ENCODE measurements at regions not wholly inside any gene's neighbourhood (a gene's known extent, or its start where the extent isn't known, plus 50 kb on each side); places are given as distances from the start of the nearest gene placed in this dataset.

- no peak for DNase-seq
- no peaks in the 10 kb centered on the region for H3K9me3 Mint-ChIP-seq
These were observed 197.2 kb downstream of the GADD45G start for GRCh38 chr9:89801742-89802670.

GRCh38 chr9:89802781-89803355 is 198.1 kb downstream of the GADD45G start:
- DNase-seq: no peak
- no peaks in the 10 kb centered on the region for H3K9me3 Mint-ChIP-seq
- no peaks in the 10 kb centered on the region for H3K4me1 Mint-ChIP-seq
- peaks cover 22% of the 10 kb centered on the region for H3K27me3 Mint-ChIP-seq
- H3K27ac Mint-ChIP-seq: no peak overlapping the region
- CTCF ChIA-PET: interaction anchor here (0.6 to 1.4 kb wide), 2 partner anchors 14 to 21 kb away, joined by 3 to 5 read pairs; no protein-coding TSS in a partner anchor
- no peaks in the 10 kb centered on the region for H3K36me3 Mint-ChIP-seq (ENCODE audit: low read depth)
- POLR2A ChIA-PET: no interaction called here
- no peak overlapping the region for H3K4me3 Mint-ChIP-seq

More at GRCh38 chr9:89801742-89802670, 197.2 kb downstream of the GADD45G start:
- Mint-ChIP-seq H3K27me3 (peaks cover 22% of the 10 kb centered on the region), H3K4me3 (no peak overlapping the region), H3K27ac (no peak overlapping the region), H3K4me1 (no peaks in the 10 kb centered on the region), H3K36me3 (ENCODE audit: low read depth) (no peaks in the 10 kb centered on the region)
- ChIA-PET CTCF (interaction anchor here (0.6 to 1.4 kb wide), 3 partner anchors 13 to 201 kb away, joined by 3 to 5 read pairs (median 3); no protein-coding TSS in a partner anchor), POLR2A (no interaction called here)

GRCh38 chr9:89803403-89803802 is 198.6 kb downstream of the GADD45G start:
- CTCF ChIA-PET: no interaction called here
- no peak for DNase-seq
- Mint-ChIP-seq H3K4me3 (no peak overlapping the region), H3K36me3 (ENCODE audit: low read depth) (no peaks in the 10 kb centered on the region), H3K4me1 (no peaks in the 10 kb centered on the region), H3K9me3 (no peaks in the 10 kb centered on the region), H3K27me3 (peaks cover 22% of the 10 kb centered on the region), H3K27ac (no peak overlapping the region)
- POLR2A ChIA-PET: no interaction called here

GRCh38 chr9:89804766-89805531 is 200.1 kb downstream of the GADD45G start:
- ChIA-PET CTCF (interaction anchor here (1.0 kb wide), 1 partner anchor 23 kb away, joined by 3 read pairs; no protein-coding TSS in a partner anchor), POLR2A (no interaction called here)

GRCh38 chr9:89805571-89806292 is 200.9 kb downstream of the GADD45G start:
- Mint-ChIP-seq H3K9me3 (no peaks in the 10 kb centered on the region), H3K27me3 (peaks cover 22% of the 10 kb centered on the region), H3K36me3 (ENCODE audit: low read depth) (no peaks in the 10 kb centered on the region), H3K4me3 (no peak overlapping the region), H3K27ac (no peak overlapping the region), H3K4me1 (no peaks in the 10 kb centered on the region)
- no peak for DNase-seq
- POLR2A ChIA-PET: no interaction called here
- CTCF ChIA-PET: interaction anchor here (1.0 kb wide), 1 partner anchor 24 kb away, joined by 3 read pairs; no protein-coding TSS in a partner anchor

More at GRCh38 chr9:89804766-89805531, 200.1 kb downstream of the GADD45G start:
- Mint-ChIP-seq H3K4me3 (no peak overlapping the region), H3K27me3 (peaks cover 22% of the 10 kb centered on the region), H3K4me1 (no peaks in the 10 kb centered on the region), H3K27ac (no peak overlapping the region), H3K9me3 (no peaks in the 10 kb centered on the region), H3K36me3 (ENCODE audit: low read depth) (no peaks in the 10 kb centered on the region)
- DNase-seq: no peak

GRCh38 chr9:89806371-89807100 is 201.7 kb downstream of the GADD45G start:
- Mint-ChIP-seq H3K4me3 (no peak overlapping the region), H3K27ac (no peak overlapping the region), H3K27me3 (peaks cover 18% of the 10 kb centered on the region), H3K36me3 (ENCODE audit: low read depth) (no peaks in the 10 kb centered on the region), H3K9me3 (no peaks in the 10 kb centered on the region), H3K4me1 (no peaks in the 10 kb centered on the region)
- CTCF ChIA-PET: no interaction called here
- DNase-seq: no peak
- POLR2A ChIA-PET: no interaction called here

- no peak overlapping the region for H3K27ac Mint-ChIP-seq
- CTCF ChIA-PET: no interaction called here
- H3K36me3 Mint-ChIP-seq (ENCODE audit: low read depth): no peaks in the 10 kb centered on the region
These were observed 202.2 kb downstream of the GADD45G start for GRCh38 chr9:89807101-89807395.

GRCh38 chr9:89807682-89808075 is 202.9 kb downstream of the GADD45G start:
- Mint-ChIP-seq H3K27me3 (peaks cover 15% of the 10 kb centered on the region), H3K4me1 (no peaks in the 10 kb centered on the region), H3K27ac (no peak overlapping the region), H3K4me3 (no peak overlapping the region), H3K36me3 (ENCODE audit: low read depth) (no peaks in the 10 kb centered on the region), H3K9me3 (no peaks in the 10 kb centered on the region)
- CTCF ChIA-PET: interaction anchor here (2.0 kb wide), 1 partner anchor 20 kb away, joined by 4 read pairs; no protein-coding TSS in a partner anchor
- DNase-seq: no peak
- POLR2A ChIA-PET: no interaction called here

More at GRCh38 chr9:89807101-89807395, 202.2 kb downstream of the GADD45G start:
- POLR2A ChIA-PET: no interaction called here
- DNase-seq: no peak
- Mint-ChIP-seq H3K9me3 (no peaks in the 10 kb centered on the region), H3K4me3 (no peak overlapping the region), H3K4me1 (no peaks in the 10 kb centered on the region), H3K27me3 (peaks cover 15% of the 10 kb centered on the region)

GRCh38 chr9:89808076-89808755 is 203.4 kb downstream of the GADD45G start:
- no peaks in the 10 kb centered on the region for H3K9me3 Mint-ChIP-seq
- H3K4me1 Mint-ChIP-seq: no peaks in the 10 kb centered on the region
- H3K36me3 Mint-ChIP-seq (ENCODE audit: low read depth): no peaks in the 10 kb centered on the region
- no peak for DNase-seq
- H3K4me3 Mint-ChIP-seq: no peak overlapping the region
- H3K27me3 Mint-ChIP-seq: peaks cover 17% of the 10 kb centered on the region
- H3K27ac Mint-ChIP-seq: no peak overlapping the region
- CTCF ChIA-PET: interaction anchor here (0.6 to 2.0 kb wide), 2 partner anchors 19 to 202 kb away, joined by 3 to 4 read pairs; no protein-coding TSS in a partner anchor
- POLR2A ChIA-PET: no interaction called here

- H3K9me3 Mint-ChIP-seq: no peaks in the 10 kb centered on the region
- ChIA-PET POLR2A (no interaction called here), CTCF (interaction anchor here (0.6 to 2.0 kb wide), 2 partner anchors 19 to 202 kb away, joined by 3 to 4 read pairs; no protein-coding TSS in a partner anchor)
These were observed 204.0 kb downstream of the GADD45G start for GRCh38 chr9:89808756-89809181.

GRCh38 chr9:89810431-89810830 is 205.6 kb downstream of the GADD45G start:
- Mint-ChIP-seq H3K9me3 (no peaks in the 10 kb centered on the region), H3K36me3 (ENCODE audit: low read depth) (no peaks in the 10 kb centered on the region), H3K4me3 (no peak overlapping the region), H3K4me1 (peaks cover 19% of the 10 kb centered on the region), H3K27me3 (peaks cover 12% of the 10 kb centered on the region), H3K27ac (no peak overlapping the region)
- CTCF ChIA-PET: interaction anchor here (0.7 kb wide), 1 partner anchor 187 kb away, joined by 3 read pairs; no protein-coding TSS in a partner anchor
- POLR2A ChIA-PET: no interaction called here
- DNase-seq: no peak

More at GRCh38 chr9:89808756-89809181, 204.0 kb downstream of the GADD45G start:
- Mint-ChIP-seq H3K4me1 (peaks cover 5% of the 10 kb centered on the region), H3K4me3 (no peak overlapping the region), H3K27me3 (peaks cover 16% of the 10 kb centered on the region), H3K27ac (no peak overlapping the region), H3K36me3 (ENCODE audit: low read depth) (no peaks in the 10 kb centered on the region)
- no peak for DNase-seq

All from activated CD4-positive, alpha-beta T cell treated with anti-CD3 and anti-CD28 coated beads, Interleukin-2, amount 10 ng/mL, durations not matched to agents 7 days and 5 days (primary cell).